ENCODE measurements at regions not wholly inside any gene's neighbourhood (a gene's known extent, or its start where the extent isn't known, plus 50 kb on each side); places are given as distances from the start of the nearest gene placed in this dataset.

DNA sequence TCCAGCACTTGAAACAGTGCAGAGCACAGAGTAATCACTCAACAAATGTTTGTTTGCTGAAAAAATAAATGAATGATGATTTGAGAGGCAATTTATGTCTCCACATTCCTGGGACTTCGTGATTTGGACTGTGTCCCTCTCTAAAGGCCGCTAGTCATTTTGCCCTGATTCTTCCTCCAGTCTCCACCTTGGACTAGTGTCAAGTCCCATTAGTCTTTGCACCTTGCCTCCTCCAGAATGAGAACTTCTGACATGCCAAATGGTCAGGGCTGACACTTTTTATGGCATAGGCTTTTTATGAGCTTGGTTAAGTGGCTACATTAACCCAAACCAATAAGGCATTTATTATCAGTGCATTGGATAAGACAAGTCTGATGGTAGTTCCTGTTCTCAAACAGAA is 65.1 kb upstream of the POF1B start:
- Mint-ChIP-seq H3K4me1 (ENCODE audit: low read depth) (no peaks in the 10 kb centered on the region), H3K27me3 (ENCODE audit: insufficient read depth) (no peaks in the 10 kb centered on the region), H3K27ac (no peak overlapping the region), H3K9me3 (peaks cover 28% of the 10 kb centered on the region), H3K4me3 (no peak overlapping the region), H3K36me3 (ENCODE audit: low read depth) (no peaks in the 10 kb centered on the region)
- TF ChIP-seq, protein P1, sequence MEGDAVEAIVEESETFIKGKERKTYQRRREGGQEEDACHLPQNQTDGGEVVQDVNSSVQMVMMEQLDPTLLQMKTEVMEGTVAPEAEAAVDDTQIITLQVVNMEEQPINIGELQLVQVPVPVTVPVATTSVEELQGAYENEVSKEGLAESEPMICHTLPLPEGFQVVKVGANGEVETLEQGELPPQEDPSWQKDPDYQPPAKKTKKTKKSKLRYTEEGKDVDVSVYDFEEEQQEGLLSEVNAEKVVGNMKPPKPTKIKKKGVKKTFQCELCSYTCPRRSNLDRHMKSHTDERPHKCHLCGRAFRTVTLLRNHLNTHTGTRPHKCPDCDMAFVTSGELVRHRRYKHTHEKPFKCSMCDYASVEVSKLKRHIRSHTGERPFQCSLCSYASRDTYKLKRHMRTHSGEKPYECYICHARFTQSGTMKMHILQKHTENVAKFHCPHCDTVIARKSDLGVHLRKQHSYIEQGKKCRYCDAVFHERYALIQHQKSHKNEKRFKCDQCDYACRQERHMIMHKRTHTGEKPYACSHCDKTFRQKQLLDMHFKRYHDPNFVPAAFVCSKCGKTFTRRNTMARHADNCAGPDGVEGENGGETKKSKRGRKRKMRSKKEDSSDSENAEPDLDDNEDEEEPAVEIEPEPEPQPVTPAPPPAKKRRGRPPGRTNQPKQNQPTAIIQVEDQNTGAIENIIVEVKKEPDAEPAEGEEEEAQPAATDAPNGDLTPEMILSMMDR (IDR thresholded peaks at IDR 0.05) = no peak
- no peak for DNase-seq

Measured in HFFc6 (cell line).